HG03095 (cell line): ENCODE measurements at regions not wholly inside any gene's neighbourhood (a gene's known extent, or its start where the extent isn't known, plus 50 kb on each side); places are given as distances from the start of the nearest gene placed in this dataset.

ENCODE experiments used
- ATAC-seq: cut with Tn5 transposase; IDR thresholded peaks from one replicate; pipeline ENCODE4 v1.9.1; 2021; ENCODE audit warnings: moderate library complexity; ENCODE audit not compliant: unreplicated experiment

DNA sequence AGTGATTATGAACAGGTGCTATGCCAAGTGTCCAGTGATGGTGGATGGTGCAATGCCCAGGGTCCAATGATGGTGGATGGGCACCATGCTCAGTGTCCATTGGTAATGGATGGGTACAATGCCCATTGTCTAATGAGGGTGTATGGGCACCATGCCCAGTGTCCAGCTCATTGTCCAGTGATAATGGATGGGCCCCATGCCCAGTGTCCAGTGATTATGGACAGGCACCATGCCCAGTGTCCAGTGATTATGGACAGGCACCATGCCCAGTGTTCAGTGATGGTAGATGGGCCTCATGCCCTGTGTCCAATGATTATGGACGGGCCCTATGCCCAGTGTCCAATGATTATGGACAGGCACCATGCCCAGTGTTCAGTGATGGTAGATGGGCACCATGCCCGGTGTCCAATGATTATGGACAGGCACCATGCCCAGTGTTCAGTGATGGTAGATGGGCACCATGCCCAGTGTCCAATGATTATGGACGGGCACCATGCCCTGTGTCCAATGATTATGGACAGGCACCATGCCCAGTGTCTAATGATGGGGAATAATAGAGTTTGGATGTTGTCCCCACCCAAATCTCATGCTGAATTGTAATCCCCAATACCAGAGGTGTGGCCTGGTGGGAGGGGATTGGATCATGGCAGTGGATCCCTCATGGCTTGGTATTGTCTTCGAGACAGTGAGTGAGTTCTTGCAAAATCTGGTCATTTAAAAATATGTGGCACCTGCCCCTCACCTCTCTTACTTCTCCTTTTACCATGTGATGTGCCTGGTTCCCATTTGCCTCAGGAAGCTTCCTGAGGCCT is 87.8 kb downstream of the ANKRD10 start:
- no peak for ATAC-seq
